Smooth muscle cell (in vitro differentiated cells): ENCODE measurements at regions not wholly inside any gene's neighbourhood (a gene's known extent, or its start where the extent isn't known, plus 50 kb on each side); places are given as distances from the start of the nearest gene placed in this dataset.

Source experiments
- DNase-seq: peaks from one replicate; lab custom pipeline; 2025; ENCODE audit not compliant: unreplicated experiment; lab: John Stamatoyannopoulos, UW
- H2AFZ ChIP-seq: fragments of 200-600 bp; sonication (generic); 2 replicates; pipeline ENCODE4 v1.6.0; 2016; ENCODE audit warnings: antibody characterized with exemption, low read depth, mild to moderate bottlenecking
- H3F3A ChIP-seq: fragments of 200-600 bp; sonication (generic); 2 replicates; pipeline ENCODE4 v1.6.0; 2017; ENCODE audit warnings: antibody characterized with exemption, low read depth
- H3K27ac ChIP-seq: fragments of 200-600 bp; sonication (generic); 2 replicates; pipeline ENCODE4 v1.5.1; 2016; ENCODE audit warnings: low read depth, mild to moderate bottlenecking
- H3K27me3 ChIP-seq: fragments of 200-600 bp; sonication (generic); 2 replicates; pipeline ENCODE4 v1.6.1; 2016; ENCODE audit warnings: low read depth, mild to moderate bottlenecking
- H3K36me3 ChIP-seq: fragments of 200-600 bp; sonication (generic); 2 replicates; pipeline ENCODE4 v1.5.1; 2016; ENCODE audit warnings: low read depth
- H3K4me1 ChIP-seq: fragments of 200-600 bp; sonication (generic); 2 replicates; pipeline ENCODE4 v1.5.1; 2016; ENCODE audit warnings: low read depth
- H3K4me2 ChIP-seq: fragments of 200-600 bp; sonication (generic); 2 replicates; pipeline ENCODE4 v1.6.0; 2016; ENCODE audit warnings: mild to moderate bottlenecking
- H3K4me3 ChIP-seq: fragments of 200-600 bp; sonication (generic); 2 replicates; pipeline ENCODE4 v1.5.1; 2016; ENCODE audit warnings: mild to moderate bottlenecking
- H3K79me2 ChIP-seq: fragments of 200-600 bp; sonication (generic); 2 replicates; pipeline ENCODE4 v1.6.0; 2016; ENCODE audit warnings: low read depth, mild to moderate bottlenecking
- H3K9ac ChIP-seq: fragments of 200-600 bp; sonication (generic); 2 replicates; pipeline ENCODE4 v1.6.0; 2016; ENCODE audit warnings: low read depth
- H3K9me3 ChIP-seq: fragments of 200-600 bp; sonication (generic); replicated peaks from 2 replicates; pipeline ENCODE4 v1.5.1; 2016; ENCODE audit warnings: low read depth
- H4K20me1 ChIP-seq: fragments of 200-600 bp; sonication (generic); 2 replicates; pipeline ENCODE4 v1.6.0; 2016; ENCODE audit warnings: low read depth
- CTCF ChIP-seq: fragments of 200-600 bp; sonication (generic); IDR thresholded peaks from 2 replicates; pipeline ENCODE4 v1.5.1; 2017; ENCODE audit warnings: borderline replicate concordance, mild to moderate bottlenecking, antibody characterized with exemption; ENCODE audit not compliant: insufficient read depth, poor library complexity, severe bottlenecking
- WGBS: methylation state at CpG from one replicate; pipeline ENCODE4 v1.1.7; 2016; ENCODE audit warnings: low lambda C conversion rate; 5-methylcytosine and 5-hydroxymethylcytosine counted together

GRCh38 chr1:217953330-217953729 is 322.2 kb downstream of the SPATA17 start:
- Histone ChIP-seq H3K4me2 (no peak overlapping the region), H2AFZ (no peak overlapping the region), H3K4me1 (no peaks in the 10 kb centered on the region), H3K36me3 (no peaks in the 10 kb centered on the region), H3K4me3 (no peak overlapping the region), H3K27me3 (no peaks in the 10 kb centered on the region), H3K79me2 (no peaks in the 10 kb centered on the region), H3K9me3 (no peaks in the 10 kb centered on the region), H3F3A (no peaks in the 10 kb centered on the region), H4K20me1 (no peaks in the 10 kb centered on the region), H3K9ac (no peak overlapping the region), H3K27ac (no peak overlapping the region)
- WGBS = 65% methylated on average over 2 of the region's 2 CpGs
- no peak for TF ChIP-seq CTCF
- no peak for DNase-seq

GRCh38 chr1:217953922-217954321 is 322.8 kb downstream of the SPATA17 start:
- Histone ChIP-seq H3K79me2 (no peaks in the 10 kb centered on the region), H3K9ac (no peak overlapping the region), H3K27me3 (no peaks in the 10 kb centered on the region), H3K4me2 (no peak overlapping the region), H3K4me3 (no peak overlapping the region), H2AFZ (no peak overlapping the region), H3K9me3 (no peaks in the 10 kb centered on the region), H3K27ac (no peak overlapping the region), H3K36me3 (no peaks in the 10 kb centered on the region), H3K4me1 (no peaks in the 10 kb centered on the region), H4K20me1 (no peaks in the 10 kb centered on the region), H3F3A (no peaks in the 10 kb centered on the region)
- WGBS = 89% methylated on average over 2 of the region's 2 CpGs
- TF ChIP-seq CTCF = no peak
- no peak for DNase-seq

- no peaks in the 10 kb centered on the region for H3K27me3 ChIP-seq
- no peaks in the 10 kb centered on the region for H3K9me3 ChIP-seq
- TF ChIP-seq CTCF = no peak
- no peaks in the 10 kb centered on the region for H4K20me1 ChIP-seq
- no peaks in the 10 kb centered on the region for H3K4me1 ChIP-seq
- H3K4me2 ChIP-seq = no peak overlapping the region
- no peak overlapping the region for H3K9ac ChIP-seq
- no peaks in the 10 kb centered on the region for H3K36me3 ChIP-seq
- no peaks in the 10 kb centered on the region for H3K79me2 ChIP-seq
- H2AFZ ChIP-seq = no peak overlapping the region
- no peak overlapping the region for H3K4me3 ChIP-seq
- no peak for DNase-seq
- no peak overlapping the region for H3K27ac ChIP-seq
- H3F3A ChIP-seq = no peaks in the 10 kb centered on the region
Measured at GRCh38 chr1:217955723-217956122, 324.6 kb downstream of the SPATA17 start.

GRCh38 chr1:217965156-217965786 is 319.8 kb upstream of the RRP15 start:
- Histone ChIP-seq H3K27me3 (no peaks in the 10 kb centered on the region), H2AFZ (no peak overlapping the region), H3K9me3 (no peaks in the 10 kb centered on the region), H3K36me3 (no peaks in the 10 kb centered on the region), H3K9ac (no peak overlapping the region), H3K27ac (no peak overlapping the region), H3K4me2 (no peak overlapping the region), H3F3A (no peaks in the 10 kb centered on the region), H3K4me1 (no peaks in the 10 kb centered on the region), H3K4me3 (no peak overlapping the region), H4K20me1 (no peaks in the 10 kb centered on the region), H3K79me2 (no peaks in the 10 kb centered on the region)
- WGBS = 81% methylated on average over 8 of the region's 8 CpGs
- no peak for TF ChIP-seq CTCF
- no peak for DNase-seq
